Stimulated activated CD4-positive, alpha-beta T cell treated with anti-CD3 and anti-CD28 coated beads, TNF-alpha, amount 100 ng/mL, for 1 hour (primary cell): ENCODE measurements at regions not wholly inside any gene's neighbourhood (a gene's known extent, or its start where the extent isn't known, plus 50 kb on each side); places are given as distances from the start of the nearest gene placed in this dataset.

Source experiments
- DNase-seq, 3 donors: peaks; one replicate each; pipeline ENCODE4 v3.0.0-alpha.2; 2020; ENCODE audit warnings: low read depth in 3 of 3, low spot score in 1 of 3

DNA sequence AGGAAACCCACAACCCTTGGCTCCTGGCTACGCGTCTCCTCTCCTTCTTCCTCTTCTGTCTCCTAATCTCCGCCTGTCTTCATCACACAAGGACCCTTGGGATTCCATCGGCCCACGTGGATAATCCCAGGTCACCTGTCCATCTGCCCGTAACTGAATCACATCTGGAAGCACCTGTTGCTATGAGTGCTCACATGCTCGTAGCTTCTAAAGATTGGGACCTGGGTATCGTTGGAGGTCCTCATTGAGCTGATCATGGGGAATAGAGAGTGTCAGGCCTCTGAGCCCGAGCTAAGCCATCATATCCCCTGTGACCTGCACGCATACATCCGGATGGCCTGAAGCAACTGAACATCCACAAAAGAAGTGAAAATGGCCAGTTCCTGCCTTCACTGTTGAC lies 175.4 kb downstream of the SHOX start:
- no peak for DNase-seq

DNA sequence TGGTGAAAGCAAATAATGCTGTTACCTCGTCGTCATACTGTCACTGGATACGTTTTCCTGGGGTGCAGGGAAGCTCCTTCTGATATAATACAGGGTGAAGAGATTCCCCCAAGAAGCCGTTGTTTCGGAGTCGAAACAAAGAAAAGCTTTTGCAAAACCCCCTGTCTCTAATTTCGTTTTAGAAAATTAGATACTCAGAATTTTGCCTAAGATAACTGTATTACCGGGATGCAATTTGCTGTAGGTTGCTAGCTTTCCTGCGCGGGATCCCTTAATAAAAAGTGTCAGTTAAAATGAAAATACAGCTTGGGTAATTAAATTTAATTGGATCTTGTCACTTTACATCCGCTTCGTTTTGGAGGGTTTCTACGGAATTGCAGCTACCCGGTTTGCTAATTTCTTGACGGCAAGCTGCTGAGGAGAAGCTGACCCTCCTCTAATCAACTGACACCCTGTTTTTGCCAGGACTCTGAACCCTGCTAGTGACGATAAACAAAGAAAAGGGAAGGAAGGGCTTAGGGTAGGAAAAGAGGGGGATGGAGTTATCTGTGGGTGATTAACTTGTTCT lies 174.6 kb downstream of the SHOX start:
- no peak for DNase-seq

DNA sequence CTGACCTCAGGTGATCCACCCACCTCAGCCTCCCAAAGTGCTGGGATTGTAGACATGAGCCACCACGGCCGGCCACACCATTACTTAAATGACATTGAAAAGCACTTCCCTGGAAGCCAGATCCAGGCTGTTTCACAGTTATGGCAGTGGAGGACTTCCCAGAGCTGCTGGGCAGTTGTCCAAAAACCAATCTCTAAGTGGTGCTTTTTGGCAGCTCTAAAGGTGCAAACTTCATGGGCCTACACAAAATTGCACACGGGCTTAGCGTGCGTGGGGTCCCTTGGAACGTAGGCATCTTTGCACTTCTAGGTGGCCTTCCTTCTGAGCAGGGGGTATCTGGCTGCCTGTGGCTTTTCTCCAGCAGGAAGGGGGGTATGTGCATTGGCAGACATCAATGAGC lies 172.3 kb downstream of the SHOX start:
- DNase-seq: no peak

DNA sequence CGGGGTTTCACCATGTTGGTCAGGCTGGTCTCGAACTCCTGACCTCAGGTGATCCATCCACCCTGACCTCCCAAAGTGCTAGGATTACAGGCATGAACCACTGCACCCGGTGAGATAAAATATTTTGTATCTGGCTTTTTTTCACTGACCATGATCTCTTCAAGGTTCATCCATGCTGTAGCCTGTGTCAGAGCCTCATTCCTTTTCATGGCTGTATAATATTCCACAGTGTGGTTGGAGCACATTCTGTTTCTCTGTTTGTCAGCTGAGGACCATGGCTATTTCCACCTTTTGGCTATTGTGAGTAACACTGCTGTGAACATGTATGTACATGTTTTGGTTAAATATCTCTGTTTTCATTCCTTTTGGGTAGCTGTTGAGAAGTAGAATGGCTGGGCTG lies 169.2 kb downstream of the SHOX start:
- DNase-seq: no peak

DNA sequence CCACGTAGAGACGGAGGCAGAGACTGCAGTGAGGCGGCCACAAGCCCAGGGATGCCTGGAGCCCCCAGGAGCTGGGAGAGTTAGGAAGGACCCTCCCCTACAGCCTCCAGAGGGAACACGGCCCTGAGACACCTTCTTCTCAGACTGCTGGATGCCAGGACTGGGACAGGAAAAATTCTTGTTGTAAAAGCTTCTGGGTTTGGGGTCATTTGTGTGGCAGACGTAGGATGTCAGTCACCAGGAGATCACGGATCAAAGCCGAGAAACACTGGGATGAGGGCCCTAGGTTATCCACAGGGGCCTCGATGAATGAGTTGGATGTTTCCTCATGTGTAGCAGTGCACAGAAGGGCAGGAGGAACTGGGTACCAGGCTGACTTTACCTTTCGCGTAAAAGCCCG lies 163.7 kb downstream of the SHOX start:
- DNase-seq: no peak

DNA sequence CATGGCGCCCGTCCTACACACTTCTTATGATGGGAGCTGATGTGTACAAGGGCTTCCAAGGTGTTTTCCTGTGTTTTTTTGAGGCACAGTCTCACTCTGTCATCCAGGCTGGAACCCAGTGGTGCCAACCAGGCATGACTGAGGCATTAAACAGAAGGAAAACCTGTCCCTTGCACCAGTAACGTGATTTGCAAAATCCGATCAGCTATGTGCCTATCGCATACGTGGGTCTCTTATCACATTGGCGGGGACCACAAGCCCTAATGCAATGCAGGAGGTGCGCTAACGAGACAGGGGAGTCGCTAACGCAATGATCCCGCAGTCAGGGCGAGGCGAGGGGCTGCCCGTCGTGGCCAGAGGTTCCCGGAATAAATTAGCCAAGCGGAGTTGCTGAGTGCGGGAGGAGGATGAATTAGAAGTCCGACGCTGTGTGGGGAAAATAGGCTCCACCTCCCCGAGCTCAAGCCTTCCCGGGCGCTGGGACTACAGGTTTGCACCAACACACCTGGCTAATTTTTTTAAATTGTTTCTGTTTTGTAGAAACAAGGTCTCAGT lies 162.7 kb downstream of the SHOX start:
- no peak for DNase-seq

DNA sequence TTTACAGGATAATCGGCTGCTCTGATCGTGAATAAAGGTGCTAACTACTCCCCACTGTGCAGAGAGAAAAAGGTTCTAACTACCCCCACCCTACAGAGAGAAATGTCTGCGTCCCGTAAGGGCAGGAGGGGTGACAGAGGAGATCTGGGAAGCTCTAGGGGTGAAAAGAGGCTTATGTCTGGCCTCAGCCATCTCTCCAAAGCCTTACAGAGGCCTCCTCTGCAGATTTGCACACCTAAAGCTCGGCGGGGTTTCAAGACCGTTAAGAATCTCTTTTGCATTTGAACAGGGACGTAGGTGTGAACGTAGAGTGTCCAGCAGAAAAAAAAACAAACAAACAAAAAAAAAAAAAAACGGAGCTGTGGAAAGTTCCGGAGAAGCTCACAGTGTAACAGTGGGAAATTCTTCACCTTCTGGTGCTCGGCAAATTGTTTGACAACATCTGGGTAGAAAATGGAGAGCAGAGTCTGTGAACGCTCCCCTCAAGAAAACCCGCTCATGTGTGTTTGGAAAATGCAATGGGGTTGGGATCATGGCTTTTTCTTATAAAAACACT lies 161.0 kb downstream of the SHOX start:
- no peak for DNase-seq

DNA sequence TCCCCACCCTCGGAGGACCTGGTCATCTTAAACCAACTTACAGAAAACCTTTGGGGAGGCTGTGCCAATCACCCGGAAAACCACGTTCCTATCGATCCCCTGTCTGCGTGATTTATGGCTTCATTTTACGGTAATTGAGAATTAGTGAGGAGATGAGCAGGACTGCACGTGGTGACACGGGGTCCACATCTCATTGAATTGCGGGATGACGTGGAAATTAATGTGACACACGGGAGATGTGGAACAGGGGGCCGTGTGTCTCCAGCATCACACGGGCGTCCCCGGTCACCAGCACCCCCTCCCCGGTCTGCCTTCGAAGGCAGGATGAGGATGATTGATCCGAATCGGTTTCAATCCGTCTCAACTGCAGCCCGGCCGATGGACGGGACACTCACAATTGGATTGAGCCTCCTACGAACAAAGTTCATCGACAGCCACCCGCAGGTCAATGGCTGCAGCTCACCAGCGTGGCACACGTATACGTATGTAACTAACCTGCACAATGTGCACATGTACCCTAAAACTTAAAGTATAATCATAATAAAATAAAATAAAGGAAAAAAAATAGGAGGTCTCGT lies 160.3 kb downstream of the SHOX start:
- DNase-seq: no peak

DNA sequence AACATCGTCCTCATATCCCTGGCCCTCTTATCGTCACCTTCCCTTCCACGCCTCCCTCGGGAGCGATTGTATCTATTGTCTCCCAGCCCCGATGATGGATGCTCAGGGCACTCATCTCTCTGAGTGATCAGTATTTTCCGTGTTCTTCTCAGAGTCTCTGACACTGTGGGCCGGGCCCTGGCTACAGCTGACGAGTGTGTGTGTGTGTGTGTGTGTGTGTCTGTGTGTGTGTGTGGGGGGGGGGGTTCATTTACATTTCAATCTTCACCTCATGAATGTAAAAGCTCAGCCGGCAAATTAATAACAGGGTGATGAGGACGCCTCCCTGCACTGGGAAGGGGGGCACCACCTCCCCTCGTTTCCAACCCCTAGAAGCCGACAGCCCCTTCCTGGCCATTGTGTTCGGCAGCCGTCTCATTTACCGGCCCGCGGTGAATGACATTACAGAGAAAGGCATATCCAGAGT lies 159.5 kb downstream of the SHOX start:
- DNase-seq: no peak

DNA sequence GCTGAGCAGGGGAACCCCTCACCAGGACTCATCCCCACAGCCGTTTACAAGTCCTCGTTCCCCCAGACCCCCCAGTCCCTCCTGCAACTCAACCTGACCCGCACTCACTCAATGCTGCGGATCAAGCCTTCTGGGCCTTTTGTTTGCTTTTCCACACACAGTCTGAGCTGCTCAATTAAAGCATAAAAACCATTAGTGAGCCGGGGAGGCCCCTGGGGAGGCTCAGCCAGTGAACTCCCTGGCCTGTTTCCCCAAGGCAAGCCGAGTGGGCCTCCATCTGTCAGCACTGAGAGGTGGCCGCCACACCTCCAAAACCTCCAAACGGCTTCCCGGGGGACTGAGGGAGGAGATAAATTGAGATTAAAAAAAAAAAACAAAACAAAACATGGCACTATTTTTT lies 158.5 kb downstream of the SHOX start:
- no peak for DNase-seq

DNA sequence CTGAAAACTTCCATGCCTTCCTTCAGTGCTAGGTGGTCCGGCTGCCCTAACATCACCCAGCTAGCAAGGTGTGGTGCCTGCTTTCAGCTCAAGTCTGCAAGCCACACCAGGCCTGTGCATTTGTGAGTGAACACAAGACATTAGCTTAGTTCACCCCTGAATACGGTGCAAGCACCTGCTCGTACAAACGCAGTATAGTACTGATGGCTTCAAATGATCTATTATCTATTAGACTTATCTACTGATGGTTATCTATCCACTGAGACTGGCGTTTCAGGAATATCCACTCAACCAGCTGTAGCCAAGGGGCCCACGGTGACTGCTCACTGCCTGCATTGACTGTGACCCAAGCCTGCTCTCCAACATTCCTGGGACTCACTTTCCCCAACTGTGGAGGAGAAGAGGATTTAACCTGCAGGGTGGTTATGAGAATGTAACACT lies 155.9 kb downstream of the SHOX start:
- no peak for DNase-seq

DNA sequence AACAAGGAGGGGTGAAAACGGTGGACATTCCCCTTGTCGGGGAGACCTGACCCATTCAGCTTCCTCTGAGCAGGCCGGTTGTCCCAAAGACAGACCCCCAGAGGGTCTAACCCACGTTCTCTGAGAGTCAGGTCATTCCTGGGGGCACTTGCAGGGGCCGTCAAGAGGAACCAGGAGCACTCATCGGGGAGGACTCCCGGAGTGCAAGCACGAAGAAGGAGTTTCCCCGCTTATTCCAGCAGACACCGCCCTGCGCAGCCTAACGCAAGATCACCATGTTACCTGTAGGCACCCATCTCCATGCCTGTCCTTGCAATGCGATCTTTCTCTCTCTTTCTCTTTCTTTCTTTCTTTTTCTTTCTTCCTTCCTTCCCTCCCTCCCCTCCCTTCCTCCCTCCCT lies 154.2 kb downstream of the SHOX start:
- DNase-seq: no peak

DNA sequence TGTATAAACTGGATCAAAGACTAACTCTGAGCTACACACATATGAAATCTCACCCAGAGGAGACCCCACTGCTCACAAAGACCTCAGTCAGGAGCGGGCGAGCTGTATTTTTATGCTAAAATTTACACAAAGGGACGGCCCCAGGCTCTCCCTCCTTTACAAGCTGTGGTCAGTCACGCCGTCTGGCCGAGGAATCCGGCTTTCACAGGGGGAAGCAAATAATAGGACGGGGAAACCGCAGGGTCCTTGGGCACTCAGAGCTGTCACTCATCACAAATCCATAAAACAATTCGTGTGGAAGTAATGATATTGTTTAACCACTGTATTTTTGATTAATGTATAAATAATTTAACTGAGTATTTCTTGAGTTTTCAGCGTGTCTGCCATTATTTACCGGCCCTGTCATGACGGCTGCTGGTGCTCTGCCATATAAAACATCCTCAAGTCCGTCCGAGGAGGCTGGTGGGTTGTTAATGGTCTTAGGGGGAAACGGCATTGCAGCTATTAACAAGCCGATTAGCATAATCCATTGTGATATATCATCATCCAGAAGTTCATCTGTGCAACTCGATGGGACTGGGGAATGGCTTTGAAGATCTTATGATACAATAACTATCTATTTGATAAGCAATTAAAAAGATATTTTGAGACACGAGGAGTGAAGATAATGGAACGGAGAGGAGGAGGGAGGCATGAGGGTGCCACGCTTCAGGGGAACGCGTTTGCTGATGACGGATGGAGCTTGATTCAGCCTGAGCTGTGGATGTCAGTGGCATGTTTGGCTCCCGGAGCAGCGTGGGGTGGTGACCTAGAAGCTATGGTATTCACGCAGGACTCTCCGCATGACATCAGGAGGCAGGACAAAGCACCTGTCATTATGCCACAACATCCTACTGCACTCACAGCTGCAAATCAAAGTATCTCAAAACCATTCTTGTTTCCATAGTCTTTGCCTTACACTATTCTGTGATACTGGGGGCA lies 150.9 kb downstream of the SHOX start:
- DNase-seq: no peak

DNA sequence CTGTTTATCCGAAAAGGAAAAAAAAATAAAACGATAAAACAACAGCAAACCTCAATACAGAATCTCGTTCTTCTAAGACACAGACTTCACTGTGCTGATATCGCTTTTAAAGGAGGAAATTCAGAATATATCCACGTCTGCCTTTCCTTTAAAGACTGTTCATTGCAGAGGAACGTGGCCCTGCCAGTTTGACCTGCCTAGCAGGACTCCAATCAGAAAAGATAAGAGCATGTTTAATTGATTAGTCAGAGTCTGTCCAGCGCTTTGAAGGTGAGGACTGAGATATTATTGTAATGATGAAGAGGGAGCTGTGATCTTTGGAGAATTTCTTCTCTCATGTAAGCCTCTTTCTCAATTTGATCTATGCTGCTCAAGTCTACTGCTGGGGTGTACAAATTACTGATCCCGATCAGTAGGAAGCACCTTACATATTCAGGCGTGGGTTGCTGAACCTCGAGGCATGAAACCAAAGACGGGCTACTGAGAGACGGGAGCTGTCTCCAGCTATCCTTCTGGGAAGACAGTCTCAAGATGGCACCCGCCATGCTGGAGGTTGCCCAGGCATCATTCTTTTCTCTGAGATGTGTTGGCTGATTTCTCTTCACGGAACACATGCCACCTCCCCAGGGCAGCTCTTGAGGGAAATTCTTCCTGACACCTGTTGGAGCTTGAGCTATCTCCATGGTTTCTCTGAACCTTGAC lies 146.1 kb downstream of the SHOX start:
- DNase-seq: no peak

DNA sequence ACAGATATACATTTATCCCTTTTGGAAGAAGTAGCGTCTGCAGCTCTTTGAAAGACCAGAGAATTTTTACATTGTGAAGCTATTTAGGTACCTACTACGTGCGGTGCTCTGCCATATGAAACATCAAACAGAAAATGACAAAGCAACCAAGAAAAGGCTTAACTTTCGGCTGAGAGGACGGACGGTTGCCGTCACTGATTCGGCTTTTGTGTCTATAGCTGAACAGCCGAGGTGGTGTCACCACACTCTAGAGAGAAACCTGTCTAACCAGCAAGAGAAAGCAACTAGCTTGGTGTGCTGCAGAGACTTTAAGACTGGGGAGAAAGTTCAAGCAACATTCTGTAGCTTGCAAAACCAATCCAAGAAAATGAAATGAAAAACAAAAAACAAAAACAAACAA lies 145.5 kb downstream of the SHOX start:
- DNase-seq: no peak

DNA sequence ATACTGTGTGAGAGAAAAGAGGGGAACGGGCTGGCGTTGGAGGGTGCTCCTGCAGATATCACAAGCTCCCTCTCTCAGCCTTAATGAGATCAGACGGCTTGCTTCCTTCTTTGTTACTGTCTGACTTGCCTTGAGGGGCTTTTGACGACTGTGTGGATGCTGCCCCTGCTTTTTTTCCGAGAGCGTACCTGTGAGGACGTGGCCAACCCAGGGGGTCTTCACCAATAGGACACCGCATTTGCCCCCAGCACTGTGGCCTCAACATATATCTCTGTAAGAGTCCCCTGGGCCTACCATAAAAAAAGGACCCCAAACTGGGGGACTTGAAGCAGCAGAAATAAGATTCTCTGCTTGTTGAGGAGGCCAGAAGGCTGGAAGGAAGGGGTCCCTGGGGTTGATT lies 143.9 kb downstream of the SHOX start:
- DNase-seq: no peak

DNA sequence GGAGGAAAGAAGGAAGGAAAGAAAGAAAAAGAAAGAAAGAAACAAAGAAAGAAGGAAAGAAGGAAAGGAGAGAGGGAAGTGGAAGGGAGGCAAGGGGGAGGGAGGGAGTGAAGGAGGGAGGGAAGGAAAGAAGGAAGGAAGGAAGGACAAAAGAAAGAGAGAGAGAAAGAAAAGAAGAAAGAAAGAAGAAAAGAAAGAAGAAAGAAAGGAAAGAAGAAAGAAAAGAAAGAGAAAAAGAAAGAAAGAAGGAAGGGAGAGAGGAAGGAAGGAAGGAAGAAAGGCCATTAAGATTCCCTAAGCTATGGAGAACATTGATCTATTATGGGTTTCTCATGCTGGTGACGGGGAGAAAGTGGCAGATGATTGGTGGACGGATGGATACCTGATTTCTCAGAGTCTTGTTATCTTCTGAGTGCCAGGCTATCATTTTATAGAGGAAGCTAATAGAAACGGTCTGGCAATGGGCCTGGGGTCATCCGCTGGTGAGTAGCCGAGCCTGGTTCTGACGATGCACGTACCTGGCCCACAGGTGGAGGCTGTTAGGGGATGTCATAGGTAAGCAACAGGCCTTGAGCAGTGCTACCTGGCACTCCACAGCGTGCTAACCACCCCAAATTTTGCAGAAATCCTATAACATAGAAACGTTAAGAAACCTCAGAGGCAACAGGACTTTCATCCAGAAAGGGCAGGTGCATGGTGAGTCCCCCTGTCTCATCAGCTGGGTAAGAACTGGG lies 142.9 kb downstream of the SHOX start:
- DNase-seq: no peak

DNA sequence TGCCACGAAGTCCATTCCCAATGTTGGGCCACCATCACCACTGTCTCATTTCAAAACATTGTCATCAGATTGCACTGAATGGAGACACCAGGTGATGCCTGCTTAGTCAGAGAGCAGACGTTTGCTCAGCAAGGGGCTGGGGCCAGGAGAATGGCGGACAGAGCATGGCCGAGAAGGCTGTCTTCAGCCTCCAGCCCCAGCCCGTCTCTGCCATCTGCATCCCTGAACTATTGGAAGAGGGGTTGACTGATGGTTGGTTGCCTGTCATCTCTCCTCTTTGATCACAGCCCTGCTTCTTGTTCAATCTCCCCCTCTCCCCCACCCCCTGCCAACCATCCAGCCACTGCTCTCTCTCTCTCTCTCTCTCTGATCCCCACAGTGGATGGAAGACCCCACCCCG lies 140.9 kb downstream of the SHOX start:
- DNase-seq: no peak

DNA sequence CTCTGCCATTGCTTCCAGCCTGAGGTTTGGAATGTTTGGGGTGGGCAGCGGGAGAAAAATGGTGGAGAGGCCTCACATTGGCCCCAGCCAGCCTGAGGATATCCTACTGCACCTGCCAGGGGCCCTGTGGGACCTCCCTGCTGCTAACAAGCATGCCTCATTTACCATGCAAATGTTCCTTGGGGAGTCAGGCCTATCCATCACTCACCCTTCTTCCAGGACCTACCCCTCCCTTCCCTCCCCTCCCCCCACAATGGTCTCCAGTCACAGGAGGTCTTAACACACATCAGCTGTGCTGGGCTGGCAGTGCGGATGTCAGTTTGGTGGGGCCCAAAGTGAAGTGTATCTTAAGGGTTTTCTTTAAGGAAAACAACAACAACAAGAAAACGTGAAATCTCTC lies 139.2 kb downstream of the SHOX start:
- no peak for DNase-seq

DNA sequence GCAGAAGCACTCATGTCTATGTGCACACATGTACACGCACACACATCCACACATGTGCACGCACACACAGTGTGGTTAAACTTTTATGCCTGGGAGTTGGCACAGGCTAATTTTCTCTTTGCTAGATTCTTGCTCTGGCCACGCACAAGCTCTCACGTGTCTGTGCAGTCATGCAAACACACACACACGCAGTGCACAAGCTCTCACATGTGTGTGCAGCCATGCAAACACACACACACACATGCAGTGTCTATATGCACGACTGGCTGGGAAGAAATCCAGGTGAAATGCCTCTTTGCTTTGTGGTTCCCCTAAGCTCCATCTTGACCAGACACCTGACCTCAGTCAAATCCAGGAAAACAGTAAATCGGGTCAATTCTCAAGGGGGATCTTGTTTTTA lies 138.0 kb downstream of the SHOX start:
- no peak for DNase-seq
